SW 1271 (cell line): ENCODE measurements at regions not wholly inside any gene's neighbourhood (a gene's known extent, or its start where the extent isn't known, plus 50 kb on each side); places are given as distances from the start of the nearest gene placed in this dataset.
"Not testable (repeated sequence)": the region's sequence is repeated elsewhere in the genome, so short reads cannot be mapped to it uniquely, and the experiment has no call there.

Source experiments
- DNase-seq, 2 experiments: peaks; one replicate each; lab custom pipeline; 2025; lab: John Stamatoyannopoulos, UW

- DNase-seq, result no peak
These were observed 1194.7 kb upstream of the CRIM1 start for GRCh38 chr2:35160871-35161270.

- DNase-seq, result no peak
These were observed 1229.7 kb upstream of the CRIM1 start for GRCh38 chr2:35125871-35126270.

- DNase-seq, result no peak
These were observed 1230.3 kb upstream of the CRIM1 start for GRCh38 chr2:35125278-35125677.

GRCh38 chr2:35116151-35116550, 1239.4 kb upstream of the CRIM1 start:
- DNase-seq, result no peak

GRCh38 chr2:35114765-35115164, 1240.8 kb upstream of the CRIM1 start:
- peak in 1 of 2 experiments; percentile 17 for DNase-seq

GRCh38 chr2:35112367-35112766, 1243.2 kb upstream of the CRIM1 start:
- DNase-seq, result not testable (repeated sequence)

GRCh38 chr2:35104309-35104708, 1251.3 kb upstream of the CRIM1 start:
- DNase-seq, result no peak

- no peak for DNase-seq
These were observed 1256.2 kb upstream of the CRIM1 start for GRCh38 chr2:35099342-35099741.

GRCh38 chr2:35082072-35082471, 1273.5 kb upstream of the CRIM1 start:
- no peak for DNase-seq

GRCh38 chr2:35081622-35082015, 1274.0 kb upstream of the CRIM1 start:
- DNase-seq, result no peak

- DNase-seq, result no peak
These were observed 1274.5 kb upstream of the CRIM1 start for GRCh38 chr2:35081001-35081621.

GRCh38 chr2:35080231-35080910, 1275.2 kb upstream of the CRIM1 start:
- no peak for DNase-seq

- no peak for DNase-seq
These were observed 1288.2 kb upstream of the CRIM1 start for GRCh38 chr2:35067420-35067819.

GRCh38 chr2:35063836-35064235, 1291.7 kb upstream of the CRIM1 start:
- no peak for DNase-seq

- peak in 1 of 2 experiments; percentile 16 for DNase-seq
These were observed 1319.7 kb upstream of the CRIM1 start for GRCh38 chr2:35035883-35036282.

- no peak for DNase-seq
These were observed 1321.8 kb upstream of the CRIM1 start for GRCh38 chr2:35033748-35034147.

- DNase-seq, result no peak
These were observed 1332.0 kb upstream of the CRIM1 start for GRCh38 chr2:35023545-35023944.

GRCh38 chr2:35000453-35000852, 1355.1 kb upstream of the CRIM1 start:
- no peak for DNase-seq

- DNase-seq, result no peak
These were observed 1356.8 kb upstream of the CRIM1 start for GRCh38 chr2:34998741-34999140.

GRCh38 chr2:34997779-34998178, 1357.8 kb upstream of the CRIM1 start:
- DNase-seq, result no peak

GRCh38 chr2:34995196-34995595, 1360.4 kb upstream of the CRIM1 start:
- no peak for DNase-seq

GRCh38 chr2:34991508-34992274, 1363.9 kb upstream of the CRIM1 start:
- DNase-seq, result no peak

GRCh38 chr2:34985474-34985873, 1370.1 kb upstream of the CRIM1 start:
- no peak for DNase-seq
